Keratinocyte (primary cell): ENCODE measurements at regions not wholly inside any gene's neighbourhood (a gene's known extent, or its start where the extent isn't known, plus 50 kb on each side); places are given as distances from the start of the nearest gene placed in this dataset.

Experiments used
- EZH2 ChIP-seq: IDR thresholded peaks from one replicate; pipeline ENCODE4 v1.6.1; 2012; ENCODE audit warnings: inconsistent platforms, mild to moderate bottlenecking, low read length, moderate library complexity
- TF ChIP-seq, protein P1 (sequence below), 3 experiments: IDR thresholded peaks in 1 of 3; conservative IDR thresholded peaks in 1 of 3; optimal IDR thresholded peaks in 1 of 3; 2 replicates in 2 of 3; 3 replicates in 1 of 3; pipeline versions ENCODE3 to v1.5.1; 2011; ENCODE audit warnings: low read length in 3 of 3, mild to moderate bottlenecking in 3 of 3, moderate library complexity in 2 of 3, control low read depth in 1 of 3, inconsistent platforms in 1 of 3; ENCODE audit not compliant: insufficient read depth in 2 of 3; ENCODE audit errors: extremely low read depth in 1 of 3

DNA sequence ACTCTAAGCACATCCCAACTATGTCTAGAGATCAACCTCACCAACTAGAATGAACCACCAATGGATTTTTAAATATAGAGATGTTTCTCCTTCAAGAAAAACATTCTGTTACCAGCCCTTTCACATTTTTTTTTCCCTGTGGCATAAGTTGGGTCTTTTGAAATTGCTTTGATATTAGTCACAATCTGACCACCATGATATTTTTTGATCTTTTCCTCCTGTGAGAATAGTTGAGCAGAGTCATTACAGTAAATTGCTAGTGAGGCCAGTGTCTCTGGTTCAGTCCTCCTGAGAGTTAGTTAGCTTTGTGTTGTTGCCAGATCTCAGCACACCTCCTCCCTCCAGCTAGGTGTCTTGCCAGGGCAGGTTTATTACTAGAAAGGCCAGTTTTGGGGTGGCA, 79.7 kb upstream of the MYLIP start:
- TF ChIP-seq, protein P1, sequence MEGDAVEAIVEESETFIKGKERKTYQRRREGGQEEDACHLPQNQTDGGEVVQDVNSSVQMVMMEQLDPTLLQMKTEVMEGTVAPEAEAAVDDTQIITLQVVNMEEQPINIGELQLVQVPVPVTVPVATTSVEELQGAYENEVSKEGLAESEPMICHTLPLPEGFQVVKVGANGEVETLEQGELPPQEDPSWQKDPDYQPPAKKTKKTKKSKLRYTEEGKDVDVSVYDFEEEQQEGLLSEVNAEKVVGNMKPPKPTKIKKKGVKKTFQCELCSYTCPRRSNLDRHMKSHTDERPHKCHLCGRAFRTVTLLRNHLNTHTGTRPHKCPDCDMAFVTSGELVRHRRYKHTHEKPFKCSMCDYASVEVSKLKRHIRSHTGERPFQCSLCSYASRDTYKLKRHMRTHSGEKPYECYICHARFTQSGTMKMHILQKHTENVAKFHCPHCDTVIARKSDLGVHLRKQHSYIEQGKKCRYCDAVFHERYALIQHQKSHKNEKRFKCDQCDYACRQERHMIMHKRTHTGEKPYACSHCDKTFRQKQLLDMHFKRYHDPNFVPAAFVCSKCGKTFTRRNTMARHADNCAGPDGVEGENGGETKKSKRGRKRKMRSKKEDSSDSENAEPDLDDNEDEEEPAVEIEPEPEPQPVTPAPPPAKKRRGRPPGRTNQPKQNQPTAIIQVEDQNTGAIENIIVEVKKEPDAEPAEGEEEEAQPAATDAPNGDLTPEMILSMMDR (optimal IDR thresholded peaks at IDR 0.05 in 1 of 3, IDR thresholded peaks at IDR 0.05 in 1 of 3, conservative IDR thresholded peaks at IDR 0.05 in 1 of 3; ENCODE audit: extremely low read depth in 1 of 3, insufficient read depth in 2 of 3, low read length in 3 of 3) = no peak
- no peak for TF ChIP-seq EZH2
